Left lobe of liver (tissue), 2 donors: ENCODE measurements at regions not wholly inside any gene's neighbourhood (a gene's known extent, or its start where the extent isn't known, plus 50 kb on each side); places are given as distances from the start of the nearest gene placed in this dataset.
"Not testable (repeated sequence)": the region's sequence is repeated elsewhere in the genome, so short reads cannot be mapped to it uniquely, and the experiment has no call there.

Experiments
- ATAC-seq: fragments of 200-7000 bp; cut with Tn5 transposase; one replicate; pipeline ENCODE4 v1.9.1; 2020; ENCODE audit warnings: mild to moderate bottlenecking, moderate library complexity
- DNase-seq: peaks from one replicate; pipeline ENCODE4 v3.0.0-alpha.2; 2020; ENCODE audit warnings: low spot score
- donor health status: DM: no; HTN: no; CAD: no; lungs with moderate emphysema.
- donor health status: DM: no; HTN: yes; CAD: no.

GRCh38 chr9:103237571-103238109 lies 242.5 kb downstream of the CYLC2 start:
- not testable (repeated sequence) for DNase-seq, ATAC-seq

- no peak for ATAC-seq
- no peak for DNase-seq
These were observed 246.9 kb downstream of the CYLC2 start for GRCh38 chr9:103242025-103242424.

GRCh38 chr9:103242486-103242885 lies 247.4 kb downstream of the CYLC2 start:
- DNase-seq (no peak), ATAC-seq (no peak)

- DNase-seq: no peak
- no peak for ATAC-seq
These were observed 248.4 kb downstream of the CYLC2 start for GRCh38 chr9:103243553-103243952.

- ATAC-seq (no peak), DNase-seq (no peak)
These were observed 250.2 kb downstream of the CYLC2 start for GRCh38 chr9:103245369-103245768.

- ATAC-seq: no peak
- no peak for DNase-seq
These were observed 266.8 kb downstream of the CYLC2 start for GRCh38 chr9:103261951-103262350.

GRCh38 chr9:103266064-103266463 lies 270.9 kb downstream of the CYLC2 start:
- DNase-seq (no peak), ATAC-seq (no peak)

GRCh38 chr9:103277240-103277639 lies 282.1 kb downstream of the CYLC2 start:
- ATAC-seq: no peak
- DNase-seq: no peak

GRCh38 chr9:103281126-103281525 lies 286.0 kb downstream of the CYLC2 start:
- DNase-seq (no peak), ATAC-seq (no peak)

- DNase-seq: no peak
These were observed 292.2 kb downstream of the CYLC2 start for GRCh38 chr9:103287361-103287760.

GRCh38 chr9:103296189-103296588 lies 301.1 kb downstream of the CYLC2 start:
- ATAC-seq (no peak), DNase-seq (no peak)

More at GRCh38 chr9:103287361-103287760, 292.2 kb downstream of the CYLC2 start:
- no peak for ATAC-seq

- DNase-seq: no peak
These were observed 305.9 kb downstream of the CYLC2 start for GRCh38 chr9:103301051-103301450.

GRCh38 chr9:103304797-103305196 lies 309.7 kb downstream of the CYLC2 start:
- no peak for ATAC-seq
- DNase-seq: no peak

More at GRCh38 chr9:103301051-103301450, 305.9 kb downstream of the CYLC2 start:
- ATAC-seq: no peak

- no peak for ATAC-seq
These were observed 324.8 kb downstream of the CYLC2 start for GRCh38 chr9:103319979-103320378.

GRCh38 chr9:103323699-103324098 lies 328.6 kb downstream of the CYLC2 start:
- ATAC-seq: no peak
- no peak for DNase-seq

More at GRCh38 chr9:103319979-103320378, 324.8 kb downstream of the CYLC2 start:
- no peak for DNase-seq

- DNase-seq: no peak
- ATAC-seq: no peak
These were observed 340.3 kb downstream of the CYLC2 start for GRCh38 chr9:103335461-103335860.

GRCh38 chr9:103355000-103355399 lies 359.9 kb downstream of the CYLC2 start:
- DNase-seq: no peak
- no peak for ATAC-seq

GRCh38 chr9:103357980-103358379 lies 362.8 kb downstream of the CYLC2 start:
- not testable (repeated sequence) for ATAC-seq, DNase-seq

- DNase-seq (no peak), ATAC-seq (no peak)
These were observed 366.8 kb downstream of the CYLC2 start for GRCh38 chr9:103361906-103362305.

- no peak for ATAC-seq
- no peak for DNase-seq
These were observed 367.9 kb downstream of the CYLC2 start for GRCh38 chr9:103362986-103363385.

- DNase-seq (no peak), ATAC-seq (no peak)
These were observed 369.6 kb downstream of the CYLC2 start for GRCh38 chr9:103364753-103365152.

GRCh38 chr9:103371152-103371551 lies 376.0 kb downstream of the CYLC2 start:
- ATAC-seq: no peak
- DNase-seq: no peak

GRCh38 chr9:103372828-103373227 lies 377.7 kb downstream of the CYLC2 start:
- DNase-seq (no peak), ATAC-seq (no peak)
